HS-27A (cell line): ENCODE measurements at regions not wholly inside any gene's neighbourhood (a gene's known extent, or its start where the extent isn't known, plus 50 kb on each side); places are given as distances from the start of the nearest gene placed in this dataset.

Experiments
- DNase-seq: peaks from one replicate; pipeline ENCODE4 v3.0.0-alpha.2; 2012; ENCODE audit warnings: low read depth, missing footprints

GRCh38 chr12:90398285-90398836, 556.6 kb downstream of the CCER1 start:
- no peak for DNase-seq

GRCh38 chr12:90396556-90396955, 558.4 kb downstream of the CCER1 start:
- no peak for DNase-seq

- no peak for DNase-seq
These were observed 561.3 kb downstream of the CCER1 start for GRCh38 chr12:90393652-90394051.

GRCh38 chr12:90393089-90393488, 561.9 kb downstream of the CCER1 start:
- no peak for DNase-seq

- DNase-seq = no peak
These were observed 564.0 kb downstream of the CCER1 start for GRCh38 chr12:90390947-90391346.

- DNase-seq = no peak
These were observed 586.9 kb downstream of the CCER1 start for GRCh38 chr12:90368081-90368480.

- no peak for DNase-seq
These were observed 588.7 kb downstream of the CCER1 start for GRCh38 chr12:90366286-90366685.

- DNase-seq = no peak
These were observed 594.7 kb downstream of the CCER1 start for GRCh38 chr12:90360300-90360699.

GRCh38 chr12:90355711-90356355, 599.1 kb downstream of the CCER1 start:
- DNase-seq = no peak

- no peak for DNase-seq
These were observed 611.0 kb downstream of the CCER1 start for GRCh38 chr12:90343966-90344365.

GRCh38 chr12:90342081-90342480, 612.9 kb downstream of the CCER1 start:
- no peak for DNase-seq

GRCh38 chr12:90339837-90340236, 615.1 kb downstream of the CCER1 start:
- no peak for DNase-seq

GRCh38 chr12:90338365-90338764, 616.6 kb downstream of the CCER1 start:
- no peak for DNase-seq

- no peak for DNase-seq
These were observed 618.0 kb downstream of the CCER1 start for GRCh38 chr12:90337018-90337417.

GRCh38 chr12:90335566-90335965, 619.4 kb downstream of the CCER1 start:
- DNase-seq = no peak

GRCh38 chr12:90333939-90334338, 621.0 kb downstream of the CCER1 start:
- DNase-seq = no peak

- no peak for DNase-seq
These were observed 621.6 kb downstream of the CCER1 start for GRCh38 chr12:90333424-90333823.

- DNase-seq = no peak
These were observed 623.2 kb downstream of the CCER1 start for GRCh38 chr12:90331821-90332220.

GRCh38 chr12:90331262-90331661, 622.6 kb upstream of the ATP2B1 start:
- DNase-seq = no peak

GRCh38 chr12:90327793-90328743, 619.4 kb upstream of the ATP2B1 start:
- no peak for DNase-seq

GRCh38 chr12:90323217-90323616, 614.6 kb upstream of the ATP2B1 start:
- no peak for DNase-seq

- DNase-seq = no peak
These were observed 613.4 kb upstream of the ATP2B1 start for GRCh38 chr12:90322006-90322405.

GRCh38 chr12:90321369-90321768, 612.7 kb upstream of the ATP2B1 start:
- DNase-seq = no peak
